Parathyroid adenoma (tissue), 2 donors: ENCODE measurements at regions not wholly inside any gene's neighbourhood (a gene's known extent, or its start where the extent isn't known, plus 50 kb on each side); places are given as distances from the start of the nearest gene placed in this dataset.

Source experiments
- H2AFZ ChIP-seq: fragments of 300-600 bp; sonication (generic); one replicate; pipeline ENCODE4 v1.7.0; 2017; ENCODE audit warnings: antibody characterized with exemption, mild to moderate bottlenecking
- H3K27ac ChIP-seq: fragments of 300-600 bp; sonication (generic); one replicate; pipeline ENCODE4 v1.7.0; 2017
- H3K27me3 ChIP-seq: fragments of 300-600 bp; sonication (generic); one replicate; pipeline ENCODE4 v1.7.0; 2017; ENCODE audit warnings: low read length; ENCODE audit not compliant: control insufficient read depth, insufficient read depth
- H3K36me3 ChIP-seq: fragments of 300-600 bp; sonication (generic); one replicate; pipeline ENCODE4 v1.7.0; 2017; ENCODE audit warnings: low read length; ENCODE audit not compliant: control insufficient read depth, insufficient read depth
- H3K4me1 ChIP-seq: fragments of 300-600 bp; sonication (generic); one replicate; pipeline ENCODE4 v1.7.0; 2017; ENCODE audit warnings: control low read depth
- H3K4me2 ChIP-seq: fragments of 300-600 bp; sonication (generic); one replicate; pipeline ENCODE4 v1.7.0; 2017; ENCODE audit warnings: low read length
- H3K4me3 ChIP-seq: fragments of 300-600 bp; sonication (generic); one replicate; pipeline ENCODE4 v1.7.0; 2017; ENCODE audit warnings: low read depth, low read length
- H3K79me2 ChIP-seq: fragments of 300-600 bp; sonication (generic); one replicate; pipeline ENCODE4 v1.7.0; 2017; ENCODE audit warnings: control low read depth
- H3K9ac ChIP-seq: fragments of 300-600 bp; sonication (generic); one replicate; pipeline ENCODE4 v1.7.0; 2017; ENCODE audit warnings: mild to moderate bottlenecking
- H3K9me3 ChIP-seq: fragments of 300-600 bp; sonication (generic); one replicate; pipeline ENCODE4 v1.7.0; 2017; ENCODE audit warnings: low read length; ENCODE audit not compliant: control insufficient read depth
- CTCF ChIP-seq: fragments of 300-600 bp; sonication (generic); IDR thresholded peaks from one replicate; pipeline ENCODE4 v1.7.0; 2017; ENCODE audit warnings: antibody characterized with exemption, mild to moderate bottlenecking
- donor health status: primary hyperparathyroidism.

- Histone ChIP-seq H3K79me2 (peaks cover 16% of the 10 kb centered on the region), H3K36me3 (no peaks in the 10 kb centered on the region), H3K4me2 (no peak overlapping the region), H3K4me3 (no peak overlapping the region), H3K9ac (no peak overlapping the region), H3K4me1 (peaks cover 3% of the 10 kb centered on the region), H3K27ac (no peak overlapping the region), H2AFZ (no peak overlapping the region), H3K9me3 (no peaks in the 10 kb centered on the region), H3K27me3 (no peaks in the 10 kb centered on the region)
- TF ChIP-seq CTCF: no peak
These were observed 394.8 kb upstream of the ESRRG start for GRCh38 chr1:217117973-217118465.

- Histone ChIP-seq H3K27ac (no peak overlapping the region), H3K9me3 (no peaks in the 10 kb centered on the region), H3K36me3 (no peaks in the 10 kb centered on the region), H3K4me1 (peaks cover 3% of the 10 kb centered on the region), H3K4me3 (no peak overlapping the region), H3K9ac (no peak overlapping the region), H3K79me2 (peaks cover 21% of the 10 kb centered on the region), H2AFZ (no peak overlapping the region), H3K4me2 (no peak overlapping the region), H3K27me3 (no peaks in the 10 kb centered on the region)
- TF ChIP-seq CTCF: no peak
These were observed 392.5 kb upstream of the ESRRG start for GRCh38 chr1:217115404-217116380.

- H3K27me3 ChIP-seq: no peaks in the 10 kb centered on the region
- no peak for TF ChIP-seq CTCF
- no peak overlapping the region for H3K4me2 ChIP-seq
- H3K79me2 ChIP-seq: peaks cover 16% of the 10 kb centered on the region
- no peak overlapping the region for H3K4me3 ChIP-seq
- H3K36me3 ChIP-seq: no peaks in the 10 kb centered on the region
- no peak overlapping the region for H3K27ac ChIP-seq
- H3K9me3 ChIP-seq: no peaks in the 10 kb centered on the region
- no peaks in the 10 kb centered on the region for H3K4me1 ChIP-seq
- no peak overlapping the region for H3K9ac ChIP-seq
- H2AFZ ChIP-seq: no peak overlapping the region
These were observed 386.7 kb upstream of the ESRRG start for GRCh38 chr1:217109928-217110327.

- no peak for TF ChIP-seq CTCF
- Histone ChIP-seq H2AFZ (no peak overlapping the region), H3K4me1 (no peaks in the 10 kb centered on the region), H3K79me2 (peaks cover 4% of the 10 kb centered on the region), H3K9ac (no peak overlapping the region), H3K27ac (peak overlapping the region; percentile 24), H3K4me3 (peak overlapping the region; percentile 9), H3K36me3 (no peaks in the 10 kb centered on the region), H3K9me3 (no peaks in the 10 kb centered on the region), H3K27me3 (no peaks in the 10 kb centered on the region), H3K4me2 (peak overlapping the region; percentile 32)
These were observed 383.1 kb upstream of the ESRRG start for GRCh38 chr1:217106231-217106901.
